CD4-positive, alpha-beta memory T cell (primary cell): ENCODE measurements at regions not wholly inside any gene's neighbourhood (a gene's known extent, or its start where the extent isn't known, plus 50 kb on each side); places are given as distances from the start of the nearest gene placed in this dataset.

Experiments
- CTCF ChIA-PET: fragments of 350-600 bp; sonication (Branson Sonifier 250); formaldehyde crosslinking; loops from one replicate; lab custom pipeline; 2021; ENCODE audit warnings: inconsistent platforms; ENCODE audit not compliant: partially characterized antibody; lab: Charles Lee
- POLR2A ChIA-PET: fragments of 350-600 bp; sonication (Branson Sonifier 250); formaldehyde crosslinking; loops from one replicate; lab custom pipeline; 2021; ENCODE audit not compliant: partially characterized antibody; lab: Charles Lee
- DNase-seq, 5 donors: peaks; one replicate each; pipeline versions ENCODE4 v3.0.0 to v3.0.0-alpha.2; 2020 to 2022; ENCODE audit warnings: mixed read lengths in 1 of 5
- H3K27ac ChIP-seq: one replicate; pipeline ENCODE4 v1.7.0; 2013; ENCODE audit warnings: low read depth, low read length
- H3K27me3 ChIP-seq: 2 replicates; pipeline ENCODE4 v1.7.0; 2013; ENCODE audit warnings: mild to moderate bottlenecking, low read length, moderate library complexity; ENCODE audit not compliant: insufficient read depth
- H3K36me3 ChIP-seq: 2 replicates; pipeline ENCODE4 v1.7.0; 2013; ENCODE audit warnings: mild to moderate bottlenecking, low read length, moderate library complexity; ENCODE audit not compliant: insufficient read depth
- H3K4me1 ChIP-seq: 2 replicates; pipeline ENCODE4 v1.7.0; 2013; ENCODE audit warnings: mild to moderate bottlenecking, low read length, moderate library complexity; ENCODE audit not compliant: insufficient read depth
- H3K4me3 ChIP-seq, 2 donors: one replicate each; pipeline ENCODE4 v1.7.0; 2013; ENCODE audit warnings: low read length in 2 of 2, mild to moderate bottlenecking in 1 of 2
- H3K9me3 ChIP-seq, 2 donors: one replicate each; pipeline ENCODE4 v1.7.0; 2013; ENCODE audit warnings: low read length in 2 of 2, control low read depth in 1 of 2; ENCODE audit not compliant: control insufficient read depth in 1 of 2
- H3K27ac Mint-ChIP-seq, 7 donors: one replicate each; pipeline ENCODE4 v1.8.0; 2020 to 2021; ENCODE audit warnings: mixed read lengths in 7 of 7, mild to moderate bottlenecking in 6 of 7, inconsistent platforms in 3 of 7, moderate library complexity in 3 of 7
- H3K27me3 Mint-ChIP-seq, 2 donors: one replicate each; pipeline ENCODE4 v1.8.0; 2020 to 2021; ENCODE audit warnings: mixed read lengths in 2 of 2
- H3K36me3 Mint-ChIP-seq, 2 donors: one replicate each; pipeline ENCODE4 v1.8.0; 2020 to 2021; ENCODE audit warnings: mixed read lengths in 2 of 2, inconsistent platforms in 1 of 2, mild to moderate bottlenecking in 1 of 2
- H3K4me1 Mint-ChIP-seq, 4 donors: one replicate each; pipeline ENCODE4 v1.8.0; 2020 to 2021; ENCODE audit warnings: mixed read lengths in 4 of 4, mild to moderate bottlenecking in 1 of 4
- H3K4me3 Mint-ChIP-seq, 8 donors: one replicate each; pipeline ENCODE4 v1.8.0; 2020 to 2021; ENCODE audit warnings: mixed read lengths in 8 of 8, mild to moderate bottlenecking in 7 of 8, moderate library complexity in 6 of 8, inconsistent platforms in 3 of 8
- H3K9me3 Mint-ChIP-seq, 8 donors: one replicate each; pipeline ENCODE4 v1.8.0; 2020 to 2021; ENCODE audit warnings: mixed read lengths in 8 of 8, mild to moderate bottlenecking in 5 of 8, inconsistent platforms in 3 of 8, moderate library complexity in 1 of 8
- intact Hi-C: fragments of 100-400 bp; cut with micrococcal nuclease; formaldehyde crosslinking; loops from one replicate; pipeline ENCODE4 v1.15.1; 2023

DNA sequence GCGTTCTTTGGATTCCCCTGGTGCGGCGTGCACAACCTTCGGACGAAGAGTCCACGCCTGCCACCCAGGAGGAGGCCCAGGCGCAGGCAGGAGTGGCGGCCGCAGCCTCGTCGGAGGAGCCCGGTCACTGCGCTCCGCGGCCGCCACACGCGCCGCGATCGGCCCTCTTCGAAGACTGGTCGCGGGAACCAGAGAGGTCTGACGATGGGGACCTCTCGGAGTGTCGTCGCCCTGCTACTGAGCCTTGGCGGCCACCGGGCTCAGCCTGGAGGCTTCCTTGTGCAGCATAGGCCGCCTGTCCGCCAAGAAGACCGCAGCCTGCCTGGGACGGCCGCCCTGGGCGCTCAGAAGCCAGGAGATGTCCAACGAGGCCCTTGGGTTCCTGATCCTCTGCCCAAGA, 112.5 kb upstream of the SELENOP start:
- intact Hi-C loops, result no loop called here
- H3K27ac ChIP-seq, result no peak overlapping the region
- no peak overlapping the region for H3K4me3 ChIP-seq
- no peaks in the 10 kb centered on the region for H3K36me3 ChIP-seq
- H3K4me1 ChIP-seq, result no peaks in the 10 kb centered on the region
- Mint-ChIP-seq H3K36me3 (no peaks in the 10 kb centered on the region), H3K27ac (no peak overlapping the region), H3K9me3 (no peaks in the 10 kb centered on the region), H3K4me1 (peaks cover 0 to 2% (median 0%) of the 10 kb centered on the region in 4 donors), H3K27me3 (no peaks in the 10 kb centered on the region), H3K4me3 (no peak overlapping the region)
- ChIA-PET POLR2A (no interaction called here), CTCF (no interaction called here)
- H3K9me3 ChIP-seq, result no peaks in the 10 kb centered on the region
- DNase-seq, result no peak
- H3K27me3 ChIP-seq, result no peaks in the 10 kb centered on the region

GRCh38 chr5:42923710-42924109, 112.0 kb upstream of the SELENOP start:
- ChIA-PET POLR2A (interaction anchor here (1.4 kb wide), 1 partner anchor 114 kb away, joined by 3 read pairs; no protein-coding TSS in a partner anchor), CTCF (interaction anchor here (0.9 to 1.2 kb wide), 2 partner anchors 11 to 179 kb away, joined by 3 to 4 read pairs; no protein-coding TSS in a partner anchor)
- no peak overlapping the region for H3K4me3 Mint-ChIP-seq

GRCh38 chr5:42919600-42919999, 107.9 kb upstream of the SELENOP start:
- no peaks in the 10 kb centered on the region for H3K4me1 ChIP-seq
- no peak overlapping the region for H3K27ac ChIP-seq
- H3K27me3 ChIP-seq, result no peaks in the 10 kb centered on the region
- Mint-ChIP-seq H3K9me3 (no peaks in the 10 kb centered on the region), H3K36me3 (peaks cover 0 to 1% of the 10 kb centered on the region in 2 donors), H3K27ac (no peak overlapping the region), H3K27me3 (no peaks in the 10 kb centered on the region), H3K4me3 (no peak overlapping the region), H3K4me1 (peaks cover 0 to 2% (median 0%) of the 10 kb centered on the region in 4 donors)
- ChIA-PET CTCF (no interaction called here), POLR2A (no interaction called here)
- H3K9me3 ChIP-seq, result no peaks in the 10 kb centered on the region
- intact Hi-C loops, result no loop called here
- H3K36me3 ChIP-seq, result no peaks in the 10 kb centered on the region
- no peak for DNase-seq
- H3K4me3 ChIP-seq, result no peak overlapping the region

More at GRCh38 chr5:42923710-42924109, 112.0 kb upstream of the SELENOP start:
- H3K27me3 Mint-ChIP-seq, result no peaks in the 10 kb centered on the region
- no peak for DNase-seq
- no peaks in the 10 kb centered on the region for H3K36me3 ChIP-seq
- H3K4me3 ChIP-seq, result no peak overlapping the region
- no peak overlapping the region for H3K27ac ChIP-seq
- intact Hi-C loops, result no loop called here
- no peaks in the 10 kb centered on the region for H3K27me3 ChIP-seq
- no peaks in the 10 kb centered on the region for H3K4me1 ChIP-seq
- H3K9me3 Mint-ChIP-seq, result no peaks in the 10 kb centered on the region
- H3K4me1 Mint-ChIP-seq, result peaks cover 0 to 2% (median 0%) of the 10 kb centered on the region in 4 donors
- H3K36me3 Mint-ChIP-seq, result no peaks in the 10 kb centered on the region
- no peaks in the 10 kb centered on the region for H3K9me3 ChIP-seq
- no peak overlapping the region for H3K27ac Mint-ChIP-seq

DNA sequence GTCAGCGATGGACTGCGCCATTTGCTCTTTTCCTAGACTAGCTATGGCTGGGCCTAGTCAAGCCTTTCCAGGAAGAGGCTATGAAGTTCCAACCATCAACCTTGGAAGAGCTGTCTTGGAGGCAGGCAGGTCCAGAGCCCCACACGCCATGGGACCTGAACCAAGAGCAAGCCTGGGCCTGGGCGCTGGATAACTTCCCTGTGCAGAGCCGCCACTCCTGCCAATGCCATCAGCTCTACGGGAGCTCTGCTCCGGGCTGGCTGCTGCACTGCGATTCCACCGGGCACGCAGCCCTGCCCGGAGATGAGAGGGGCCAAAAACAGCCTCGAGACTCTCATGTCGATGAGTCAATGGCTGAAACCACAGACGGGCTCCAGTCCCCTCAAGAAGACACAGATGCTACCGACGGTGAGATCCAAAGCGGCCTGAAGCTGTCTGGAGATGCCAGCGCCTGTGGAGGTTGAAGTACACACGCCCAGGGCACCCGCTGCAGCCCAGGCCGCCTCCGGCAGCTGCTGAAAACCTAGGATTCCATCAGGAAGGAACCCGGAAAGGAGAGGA, 103.7 kb upstream of the SELENOP start:
- intact Hi-C loops, result no loop called here
- H3K4me1 ChIP-seq, result no peaks in the 10 kb centered on the region
- H3K27me3 ChIP-seq, result no peaks in the 10 kb centered on the region
- H3K4me3 ChIP-seq, result no peak overlapping the region
- ChIA-PET CTCF (interaction anchor here (0.6 to 8.1 kb wide), 6 partner anchors 13 to 191 kb away, joined by 3 to 134 read pairs (median 65); no protein-coding TSS in a partner anchor), POLR2A (interaction anchor here (0.6 to 2.6 kb wide), 2 partner anchors 49 to 78 kb away, joined by 3 to 9 read pairs; no protein-coding TSS in a partner anchor)
- H3K4me3 Mint-ChIP-seq, result no peak overlapping the region
- peaks cover 0 to 4% (median 3%) of the 10 kb centered on the region in 4 donors for H3K4me1 Mint-ChIP-seq
- H3K36me3 ChIP-seq, result no peaks in the 10 kb centered on the region
- peaks cover 0 to 1% of the 10 kb centered on the region in 2 donors for H3K36me3 Mint-ChIP-seq
- no peak overlapping the region for H3K27ac ChIP-seq
- no peaks in the 10 kb centered on the region for H3K9me3 ChIP-seq
- DNase-seq, result no peak
- H3K9me3 Mint-ChIP-seq, result no peaks in the 10 kb centered on the region
- no peaks in the 10 kb centered on the region for H3K27me3 Mint-ChIP-seq
- no peak overlapping the region for H3K27ac Mint-ChIP-seq

DNA sequence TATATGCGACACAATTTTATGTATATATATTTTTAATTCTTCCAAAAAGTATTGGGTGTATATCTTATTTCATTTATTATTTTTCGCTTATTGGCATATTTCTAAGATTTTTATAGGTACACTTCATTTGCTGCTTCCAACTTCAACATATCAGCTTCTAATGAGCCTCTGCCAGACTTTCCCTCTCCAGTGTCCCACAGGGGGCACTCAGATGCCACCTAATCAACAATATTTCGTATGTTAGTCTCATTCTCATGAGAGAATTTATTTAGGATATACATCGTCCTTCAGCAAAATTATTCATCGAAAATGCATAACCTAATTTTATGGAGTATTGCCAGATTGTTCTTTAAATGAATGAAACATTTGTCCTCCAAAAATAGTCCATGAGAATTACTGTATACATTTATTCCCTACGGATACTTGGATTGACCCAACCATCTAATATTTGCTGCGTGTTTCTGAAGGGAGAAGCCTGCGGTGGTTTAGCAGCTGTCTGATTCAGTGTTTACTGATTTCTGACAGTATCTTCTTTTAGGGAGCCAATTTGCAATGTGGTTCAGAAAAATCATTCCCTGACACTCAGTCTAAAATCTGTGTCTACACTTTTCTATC, 100.6 kb upstream of the SELENOP start:
- Mint-ChIP-seq H3K27ac (peak overlapping the region in 3 of 7 donors; percentile 1 to 16 (median 4)), H3K4me1 (peaks cover 8 to 18% (median 12%) of the 10 kb centered on the region in 4 donors), H3K9me3 (peaks cover 0 to 2% (median 0%) of the 10 kb centered on the region in 8 donors), H3K4me3 (peak overlapping the region in 1 of 8 donors; percentile 68), H3K36me3 (peaks cover 0 to 4% of the 10 kb centered on the region in 2 donors), H3K27me3 (peaks cover 1 to 4% of the 10 kb centered on the region in 2 donors)
- Histone ChIP-seq H3K4me3 (no peak overlapping the region), H3K4me1 (peaks cover 7% of the 10 kb centered on the region), H3K27me3 (no peaks in the 10 kb centered on the region), H3K27ac (no peak overlapping the region), H3K9me3 (no peaks in the 10 kb centered on the region), H3K36me3 (no peaks in the 10 kb centered on the region)
- DNase-seq, result peak; percentile 53 to 67 (median 62)
- intact Hi-C loops, result loop anchor here (1.0 to 2.0 kb wide), 8 partner anchors 37 to 401 kb away; partner anchors contain the start of genes ANXA2R and HMGCS1
- CTCF ChIA-PET, result interaction anchor here (0.6 to 8.1 kb wide), 32 partner anchors 9 to 642 kb away, joined by 3 to 134 read pairs (median 6); partner anchors contain the start of genes ANXA2R, HMGCS1, TMEM267 and ZNF131
- POLR2A ChIA-PET, result interaction anchor here (0.5 to 7.9 kb wide), 12 partner anchors 39 to 401 kb away, joined by 3 to 177 read pairs (median 18); partner anchors contain the start of genes ANXA2R, HMGCS1 and ZNF131

GRCh38 chr5:42908509-42909488, 97.1 kb upstream of the SELENOP start:
- intact Hi-C loops, result loop anchor here (1.0 to 5.0 kb wide), 10 partner anchors 40 to 1036 kb away; partner anchors contain the start of genes OXCT1, TMEM267 and ZNF131
- peaks cover 10% of the 10 kb centered on the region in 2 donors for H3K27me3 Mint-ChIP-seq
- peaks cover 0 to 2% (median 0%) of the 10 kb centered on the region in 8 donors for H3K9me3 Mint-ChIP-seq
- Histone ChIP-seq H3K4me3 (peak overlapping the region; percentile 40 to 56), H3K9me3 (no peaks in the 10 kb centered on the region), H3K27ac (peak overlapping the region; percentile 44), H3K36me3 (no peaks in the 10 kb centered on the region), H3K4me1 (peaks cover 7% of the 10 kb centered on the region), H3K27me3 (no peaks in the 10 kb centered on the region)
- peak overlapping the region; percentile 88 to 97 (median 93) for H3K4me3 Mint-ChIP-seq
- ChIA-PET POLR2A (interaction anchor here (0.6 to 7.9 kb wide), 16 partner anchors 19 to 984 kb away, joined by 3 to 177 read pairs (median 16); partner anchors contain the start of genes ANXA2R, C5orf34, FBXO4 and HMGCS1), CTCF (interaction anchor here (0.5 to 8.1 kb wide), 53 partner anchors 10 to 985 kb away, joined by 3 to 134 read pairs (median 6); partner anchors contain the start of genes ANXA2R, HMGCS1, TMEM267 and ZNF131)
- DNase-seq, result peak; percentile 89 to 90 (median 89)
- peaks cover 0 to 2% of the 10 kb centered on the region in 2 donors for H3K36me3 Mint-ChIP-seq
- peak overlapping the region; percentile 66 to 97 (median 95) for H3K27ac Mint-ChIP-seq
- H3K4me1 Mint-ChIP-seq, result peaks cover 8 to 18% (median 12%) of the 10 kb centered on the region in 4 donors
